ENCODE measurements at regions not wholly inside any gene's neighbourhood (a gene's known extent, or its start where the extent isn't known, plus 50 kb on each side); places are given as distances from the start of the nearest gene placed in this dataset.
"Not testable (repeated sequence)": the region's sequence is repeated elsewhere in the genome, so short reads cannot be mapped to it uniquely, and the experiment has no call there.

DNA sequence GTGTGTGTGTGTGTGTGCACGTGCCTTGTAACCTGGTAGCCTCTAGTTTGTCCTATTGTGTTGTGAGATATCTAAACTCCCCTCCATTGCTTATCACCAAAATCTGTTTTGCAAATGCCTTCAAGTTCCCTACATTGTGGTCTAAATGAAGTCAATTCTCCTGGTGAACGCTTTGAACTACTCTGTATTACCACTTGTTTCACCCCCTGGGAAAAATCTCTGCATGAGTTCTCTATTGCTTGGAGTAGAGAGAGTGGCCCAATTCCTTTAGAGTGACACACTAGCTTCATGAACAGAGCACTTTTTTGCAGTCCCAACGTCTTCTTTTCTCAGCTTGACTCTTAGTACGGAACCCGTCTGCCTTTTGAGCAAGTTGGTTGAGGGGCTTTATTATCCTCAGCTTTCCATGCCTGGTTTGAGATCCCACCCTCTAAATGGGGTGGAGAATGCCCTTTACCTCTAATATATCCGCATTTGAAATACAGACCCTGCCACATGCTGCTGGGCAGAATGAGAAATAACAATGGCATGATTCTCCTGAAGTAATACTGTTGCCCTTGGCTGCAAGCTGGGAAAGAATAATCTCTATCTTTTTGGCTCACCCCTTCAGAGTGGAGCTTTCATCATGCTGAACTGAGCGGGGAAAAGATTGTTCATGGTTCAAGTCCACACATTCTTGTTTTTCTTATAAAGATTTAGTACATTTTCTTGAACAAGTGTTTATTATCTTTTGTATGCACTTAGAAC, 2545.3 kb downstream of the PCDH9 start:
- DNase-seq (ENCODE audit: low spot score), result peak; percentile 29

DNA sequence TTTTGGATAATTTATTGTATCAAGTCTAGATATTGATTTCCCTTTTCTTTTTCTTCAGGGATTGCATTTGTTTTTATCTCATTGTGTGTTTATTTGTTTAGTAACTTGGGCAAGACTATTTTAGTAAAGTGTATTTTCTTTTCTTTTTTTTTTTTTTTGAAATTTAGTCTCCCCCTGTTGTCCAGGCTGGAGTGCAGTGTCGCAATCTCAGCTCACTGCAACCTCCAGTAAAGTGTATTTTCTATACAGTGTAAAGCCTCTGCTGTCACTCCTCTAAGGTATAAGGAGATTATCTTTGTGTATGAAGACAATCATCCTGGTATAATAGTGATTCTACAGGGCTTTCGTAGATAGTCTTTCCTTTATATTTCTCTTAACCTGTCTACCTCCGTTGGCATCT, 2546.0 kb downstream of the PCDH9 start:
- no peak for DNase-seq (ENCODE audit: low spot score)

DNA sequence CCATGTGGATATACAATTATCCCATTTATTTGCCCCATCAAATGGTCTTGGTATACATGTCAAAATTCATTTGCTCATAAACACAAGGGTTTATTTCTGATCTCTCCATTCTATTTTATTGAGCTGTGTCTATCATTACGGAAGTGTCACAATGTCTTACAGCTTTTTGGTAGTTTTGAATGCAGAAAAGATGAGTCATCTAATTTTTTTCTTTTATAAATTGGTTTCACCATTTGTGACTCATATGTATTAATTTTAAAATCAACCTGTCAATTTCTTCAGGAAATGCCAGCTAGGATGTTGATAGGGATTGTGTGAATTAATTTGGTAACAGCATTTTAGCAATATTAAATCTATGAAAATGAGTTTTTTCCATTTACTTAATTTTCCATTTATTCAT, 2549.4 kb downstream of the PCDH9 start:
- no peak for DNase-seq (ENCODE audit: low spot score)

DNA sequence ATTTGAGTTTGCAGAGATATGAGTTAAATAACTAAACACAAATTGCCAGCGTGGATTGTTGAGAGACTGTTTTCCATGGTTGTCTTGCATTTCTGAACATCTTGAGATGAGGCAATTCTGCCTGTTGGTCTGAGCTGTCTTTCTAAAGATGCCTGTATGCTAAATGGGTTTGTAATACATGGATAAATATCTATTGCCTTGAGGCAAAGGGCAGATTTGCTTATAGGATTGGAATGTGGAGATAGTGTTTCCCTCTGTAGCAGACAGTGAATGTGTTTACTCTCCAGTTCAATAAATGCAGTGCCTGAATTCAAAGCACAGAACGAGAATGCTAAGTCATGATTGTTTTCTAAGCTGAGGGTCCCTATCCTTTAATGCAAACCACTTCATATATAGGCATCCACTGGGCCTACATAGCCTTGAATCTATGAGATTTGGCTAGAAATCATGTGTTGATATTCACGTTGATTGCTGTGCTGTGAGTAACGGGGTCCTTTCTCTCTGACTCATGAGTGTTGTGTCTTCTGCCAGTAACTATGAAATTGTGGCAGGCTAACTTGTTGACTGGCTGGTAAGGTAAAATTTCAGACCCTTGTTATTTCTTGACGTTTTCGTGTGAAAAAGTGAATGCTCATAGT, 2554.8 kb downstream of the PCDH9 start:
- peak; percentile 28 for DNase-seq (ENCODE audit: low spot score)

DNA sequence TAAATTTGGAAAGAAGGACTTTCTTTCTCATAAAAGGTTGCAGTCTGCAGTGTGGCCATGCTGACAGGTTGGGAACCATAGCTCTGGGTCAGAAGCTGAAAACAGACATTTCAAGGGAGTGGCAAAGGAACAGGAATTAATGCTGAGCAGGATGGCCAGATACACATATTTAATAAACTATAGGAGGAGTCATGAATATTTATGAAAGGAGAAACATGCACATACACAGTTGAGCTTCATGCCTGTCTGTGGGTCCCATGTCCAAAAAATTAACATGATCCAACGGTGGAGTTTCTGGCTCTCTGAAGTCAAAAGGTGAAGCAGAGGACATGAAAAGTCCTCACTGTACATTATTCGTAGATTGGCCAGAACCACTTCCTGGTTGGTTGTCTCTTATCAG, 2556.0 kb downstream of the PCDH9 start:
- DNase-seq (ENCODE audit: low spot score), result no peak

DNA sequence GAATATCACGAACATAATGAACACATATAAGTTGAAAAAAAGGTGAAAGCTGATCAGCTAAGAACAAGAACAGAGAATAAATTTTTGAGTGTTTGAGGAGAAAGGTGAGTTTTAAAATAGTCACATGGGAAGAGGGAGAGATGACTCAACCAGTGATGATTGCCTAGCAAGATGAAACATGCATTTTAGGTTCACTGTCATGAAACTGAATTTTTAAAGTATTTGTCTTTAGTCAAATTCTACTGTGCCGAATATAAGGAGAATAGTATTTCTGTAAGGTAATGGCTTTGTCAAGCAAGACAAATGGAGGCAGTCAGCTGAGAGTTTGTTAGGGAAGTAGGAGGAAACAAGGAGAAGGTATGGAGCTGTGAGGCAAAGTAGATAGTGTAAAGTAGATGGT, 2557.4 kb downstream of the PCDH9 start:
- DNase-seq (ENCODE audit: low spot score), result no peak

DNA sequence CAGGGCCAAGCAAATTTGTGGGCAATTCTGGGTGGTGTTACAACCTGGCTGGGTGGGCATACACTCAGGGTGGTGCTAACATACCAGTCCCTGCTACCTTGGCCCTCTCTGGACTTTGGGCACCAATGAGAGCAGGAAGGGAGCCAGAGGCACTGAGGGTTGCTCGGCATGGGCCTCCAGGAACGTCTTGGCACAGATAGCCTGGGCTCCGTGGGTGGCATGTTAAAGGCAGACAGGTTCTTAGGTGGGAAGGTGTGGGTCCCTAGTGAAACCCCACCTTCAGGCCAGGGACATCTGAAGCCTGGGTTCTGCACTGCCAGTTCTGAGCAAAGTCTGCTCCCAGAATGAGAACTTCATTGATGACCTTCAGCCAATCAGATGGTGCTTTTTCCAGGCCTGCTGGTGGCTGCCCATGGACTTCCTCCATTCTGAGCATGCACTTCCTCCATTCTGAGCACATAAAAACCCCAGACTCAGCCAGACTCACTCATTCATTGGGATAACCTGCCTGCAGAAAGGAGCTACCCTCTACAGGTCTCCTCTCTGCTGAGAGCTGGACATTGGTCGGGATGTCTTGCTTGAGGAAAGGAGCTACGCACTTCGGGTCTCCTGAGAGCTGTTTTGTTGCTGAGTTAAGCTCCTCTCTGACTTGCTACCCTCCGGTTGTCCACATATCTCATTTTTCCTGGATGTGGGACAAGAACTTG, 2567.1 kb downstream of the PCDH9 start:
- DNase-seq (ENCODE audit: low spot score), result no peak

DNA sequence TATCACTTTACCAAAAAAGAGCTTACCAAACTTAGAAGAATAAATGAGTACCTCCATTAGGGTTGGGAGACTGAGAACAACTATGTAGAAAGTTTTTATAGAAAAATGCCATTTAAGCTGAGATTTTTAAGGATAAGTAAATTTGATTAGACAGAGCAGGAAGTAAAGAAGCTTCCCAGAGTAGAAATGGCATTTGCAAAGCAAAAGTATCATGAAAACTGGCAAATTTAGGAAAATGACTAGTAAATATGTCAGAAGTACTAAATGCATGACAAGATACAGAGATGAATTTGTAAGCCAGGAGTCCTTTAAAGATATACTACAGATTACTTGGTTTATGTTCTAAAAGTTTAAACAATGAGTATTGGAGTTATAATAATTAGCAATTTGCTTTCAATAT, 2581.8 kb downstream of the PCDH9 start:
- DNase-seq (ENCODE audit: low spot score), result no peak

DNA sequence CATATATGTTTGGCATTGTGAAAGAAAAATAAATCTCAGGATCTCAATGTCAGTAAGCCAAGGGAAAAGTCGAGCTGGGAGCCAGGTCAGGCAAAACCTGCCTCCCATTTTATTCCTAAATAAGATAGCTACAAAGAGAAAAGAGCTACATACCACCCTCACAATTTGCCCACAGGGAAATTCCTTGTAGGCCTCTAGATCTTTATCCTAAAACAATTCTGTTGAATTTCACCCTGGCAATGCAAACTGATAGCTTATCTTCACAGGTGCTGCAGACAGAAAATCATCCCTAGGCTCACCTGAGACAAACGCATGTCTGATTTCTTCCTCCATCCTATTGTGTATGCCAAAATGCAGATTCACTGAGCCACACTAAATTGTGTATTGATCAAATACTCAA, 2587.1 kb downstream of the PCDH9 start:
- DNase-seq (ENCODE audit: low spot score), result no peak

DNA sequence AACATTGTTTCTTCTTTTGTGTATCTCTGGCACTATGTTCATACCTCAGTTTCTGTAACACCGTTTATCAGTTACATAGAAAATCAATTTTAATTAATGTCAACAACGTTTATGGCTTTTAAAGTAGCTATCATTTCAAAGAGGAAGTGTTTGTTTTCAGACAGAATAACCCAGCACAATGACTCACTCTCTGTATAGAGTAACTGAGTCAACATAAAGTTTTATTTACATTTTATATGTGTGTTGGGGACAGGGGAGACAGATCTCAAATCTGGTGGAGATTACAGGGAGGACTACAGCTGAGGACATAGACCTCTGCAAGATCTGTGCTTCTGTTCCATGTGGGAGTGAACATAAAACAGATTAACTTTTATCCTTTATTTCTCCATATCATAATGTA, 2590.1 kb downstream of the PCDH9 start:
- no peak for DNase-seq (ENCODE audit: low spot score)

DNA sequence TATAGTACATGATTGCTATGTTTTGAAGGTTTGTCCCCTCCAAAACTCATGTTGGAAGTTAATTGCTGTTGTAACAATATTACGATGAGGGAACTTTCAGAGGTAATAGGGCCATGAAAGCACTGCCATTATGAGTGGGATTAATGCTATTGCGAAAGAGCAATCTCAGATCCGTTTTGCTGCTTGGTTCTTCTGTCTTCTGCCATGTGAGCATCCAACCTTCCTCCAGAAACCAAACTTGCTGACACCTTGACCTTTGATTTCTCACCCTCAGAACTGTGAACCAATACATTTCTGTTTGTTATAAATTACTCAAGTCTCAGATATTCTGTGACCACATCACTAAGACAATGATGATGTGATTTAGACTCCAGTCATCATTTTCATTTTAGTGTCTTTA, 2590.9 kb downstream of the PCDH9 start:
- no peak for DNase-seq (ENCODE audit: low spot score)

DNA sequence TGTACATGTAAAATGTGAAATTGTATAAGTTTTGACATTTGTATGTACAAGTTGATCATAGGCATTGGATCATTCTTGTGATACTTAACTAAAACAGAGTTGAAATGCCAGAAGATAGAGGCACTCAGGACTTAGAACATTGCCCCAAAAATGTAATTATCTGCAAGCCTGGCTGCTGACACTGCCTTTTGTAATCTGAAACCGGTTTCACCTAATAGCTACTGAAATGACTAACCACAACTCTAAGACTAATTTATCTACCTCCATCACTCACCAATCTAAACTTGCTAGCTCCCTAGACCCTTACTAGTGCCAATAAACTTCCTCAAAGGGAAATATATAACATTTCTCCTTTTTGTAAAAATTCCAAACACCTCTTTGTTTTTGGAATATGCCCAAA, 2596.2 kb downstream of the PCDH9 start:
- DNase-seq (ENCODE audit: low spot score), result no peak

DNA sequence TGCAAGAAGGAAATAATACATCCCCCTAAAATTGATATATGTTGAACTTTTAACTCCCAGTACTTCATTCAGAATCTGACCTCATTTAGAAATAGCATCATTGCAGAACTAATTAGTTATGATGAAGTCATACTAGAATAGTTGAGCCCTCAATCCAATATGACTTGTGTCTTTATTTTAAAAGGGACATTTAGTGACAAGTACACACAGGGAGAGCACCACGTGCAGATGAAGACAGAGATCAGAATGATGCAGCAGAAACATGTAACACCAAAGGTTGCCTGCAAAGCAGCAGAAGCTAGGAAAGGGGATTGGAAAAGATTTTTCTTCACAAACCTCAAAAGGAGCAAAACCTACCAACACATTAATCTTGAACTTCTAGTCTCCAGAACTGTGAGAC, 2602.5 kb downstream of the PCDH9 start:
- no peak for DNase-seq (ENCODE audit: low spot score)

DNA sequence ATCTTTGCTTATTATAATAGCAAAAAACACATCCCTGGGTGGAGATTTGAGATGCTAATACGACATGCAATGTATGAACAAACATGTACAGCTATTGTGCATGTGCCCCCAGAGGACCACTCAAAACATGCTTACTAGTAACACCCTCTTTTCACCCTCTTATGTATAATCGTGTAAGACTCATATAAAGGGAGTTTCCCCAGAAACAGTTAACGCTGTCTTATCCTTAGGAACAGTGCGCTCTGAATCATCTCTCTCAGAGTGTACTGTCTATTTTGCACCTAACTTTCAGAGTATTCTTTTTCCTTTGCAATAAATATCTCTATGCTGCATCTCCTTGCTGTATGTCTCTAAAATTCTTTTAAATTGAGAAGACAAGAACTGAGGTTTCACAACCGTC, 2604.0 kb downstream of the PCDH9 start:
- DNase-seq (ENCODE audit: low spot score), result no peak

DNA sequence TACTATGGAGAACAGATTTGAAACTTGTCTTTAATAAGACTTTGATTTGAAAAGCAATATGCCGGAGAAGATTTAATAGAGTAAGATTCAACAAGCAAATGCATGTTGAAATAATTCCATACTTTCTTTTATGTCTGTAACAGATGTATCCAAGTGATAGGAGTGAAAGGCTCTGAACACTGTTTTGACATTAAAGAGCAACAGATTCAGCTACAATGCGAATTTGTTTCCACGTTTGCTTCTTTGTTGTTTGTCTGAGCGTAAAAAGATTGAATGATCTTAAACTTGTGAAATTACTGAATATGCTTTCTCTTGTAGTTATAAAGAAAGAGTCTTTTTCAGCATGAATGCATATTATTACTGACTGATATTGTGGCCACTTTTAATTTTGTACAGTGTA, 2612.9 kb downstream of the PCDH9 start:
- DNase-seq (ENCODE audit: low spot score), result no peak

DNA sequence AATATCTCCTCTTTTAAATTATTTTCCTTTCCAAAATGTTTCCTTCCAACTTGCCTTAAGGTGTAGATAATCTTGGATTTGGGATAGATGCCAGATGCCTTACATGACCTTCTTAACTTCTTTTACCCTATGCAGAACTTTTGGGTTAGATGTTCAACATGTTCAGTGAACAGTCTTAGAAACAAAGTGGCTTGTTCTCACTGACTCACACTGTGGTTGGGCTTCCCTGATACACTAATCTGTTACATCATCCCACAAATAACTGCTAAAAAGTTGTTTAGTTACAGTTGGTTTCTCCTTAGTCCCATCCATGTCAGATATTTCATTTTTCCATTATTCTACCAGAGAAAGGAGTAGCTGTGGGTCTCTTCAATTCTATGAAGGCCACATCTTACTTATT, 2638.2 kb downstream of the PCDH9 start:
- DNase-seq (ENCODE audit: low spot score), result peak; percentile 27

DNA sequence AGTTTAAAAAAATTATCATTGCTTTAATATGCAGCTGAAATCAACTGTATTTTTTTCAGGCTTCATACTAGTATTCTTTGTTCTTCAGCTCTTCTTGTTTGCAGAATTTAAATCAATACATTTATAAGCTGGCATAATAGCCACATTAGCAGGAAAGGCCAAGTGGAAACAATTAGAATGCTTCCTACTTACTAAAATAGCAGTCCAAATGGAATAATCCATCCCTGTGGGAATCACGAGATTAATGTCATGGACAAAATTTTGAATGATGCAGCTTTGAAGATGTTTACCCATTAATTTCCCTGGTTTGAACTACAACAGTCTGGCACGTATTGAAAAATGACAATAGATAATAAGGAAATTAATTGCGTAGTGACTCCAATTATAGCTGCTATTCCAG, 2650.8 kb downstream of the PCDH9 start:
- no peak for DNase-seq (ENCODE audit: low spot score)

DNA sequence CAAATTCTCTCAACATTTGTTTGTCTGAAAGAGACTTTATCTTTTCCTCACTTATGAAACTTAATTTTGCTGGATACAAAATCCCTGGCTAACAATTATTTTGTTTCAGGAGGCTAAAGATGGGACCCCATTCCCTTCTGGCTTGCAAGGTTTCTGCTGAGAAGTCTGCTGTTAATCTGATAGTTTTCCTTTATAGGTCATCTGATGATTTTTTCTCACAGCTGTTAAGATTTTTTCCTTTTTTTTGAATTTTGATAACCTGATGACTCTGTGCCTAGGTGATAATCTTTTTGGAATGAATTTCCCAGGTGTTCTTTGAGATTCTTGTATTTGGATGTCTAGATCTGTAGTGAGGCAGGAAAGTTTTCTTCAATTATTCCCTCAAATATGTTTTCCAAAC, 2661.4 kb downstream of the PCDH9 start:
- no peak for DNase-seq (ENCODE audit: low spot score)

DNA sequence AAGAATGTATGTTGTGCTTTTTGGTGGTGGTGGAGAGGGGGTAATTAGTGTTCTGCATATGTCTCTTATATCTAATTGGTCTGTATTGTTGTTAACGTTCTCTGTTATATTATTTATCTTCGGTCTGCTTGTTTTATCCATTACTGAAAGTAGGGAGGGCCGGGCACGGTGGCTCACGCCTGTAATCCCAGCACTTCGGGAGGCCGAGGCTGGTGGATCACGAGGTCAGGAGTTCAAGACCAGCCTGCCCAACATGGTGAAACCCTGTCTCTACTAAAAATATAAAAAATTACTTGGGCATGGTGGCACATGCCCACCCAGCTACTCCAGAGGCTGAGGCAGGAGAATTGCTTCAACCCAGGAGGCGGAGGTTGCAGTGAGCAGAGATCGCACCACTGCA, 2672.1 kb downstream of the PCDH9 start:
- not testable (repeated sequence) for DNase-seq (ENCODE audit: low spot score)

DNA sequence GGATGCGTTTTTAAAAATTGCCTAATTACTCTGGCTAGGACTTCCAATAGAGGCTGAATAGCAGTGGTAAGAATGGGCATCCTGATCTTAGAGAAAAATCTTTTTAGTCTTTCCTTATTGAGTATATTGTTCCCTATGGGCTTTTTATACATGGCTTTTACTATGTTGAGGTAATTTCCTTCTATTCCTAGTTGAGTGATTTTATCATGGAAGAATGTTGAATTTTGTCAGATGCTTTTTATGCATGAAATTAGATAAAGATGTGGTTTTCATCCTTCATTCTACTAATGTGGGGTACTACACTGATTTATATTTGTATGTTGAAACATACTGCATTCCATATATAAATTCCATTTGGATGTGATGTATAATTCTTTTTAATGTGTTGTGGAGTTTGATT, 2673.8 kb downstream of the PCDH9 start:
- DNase-seq (ENCODE audit: low spot score), result no peak

DNA sequence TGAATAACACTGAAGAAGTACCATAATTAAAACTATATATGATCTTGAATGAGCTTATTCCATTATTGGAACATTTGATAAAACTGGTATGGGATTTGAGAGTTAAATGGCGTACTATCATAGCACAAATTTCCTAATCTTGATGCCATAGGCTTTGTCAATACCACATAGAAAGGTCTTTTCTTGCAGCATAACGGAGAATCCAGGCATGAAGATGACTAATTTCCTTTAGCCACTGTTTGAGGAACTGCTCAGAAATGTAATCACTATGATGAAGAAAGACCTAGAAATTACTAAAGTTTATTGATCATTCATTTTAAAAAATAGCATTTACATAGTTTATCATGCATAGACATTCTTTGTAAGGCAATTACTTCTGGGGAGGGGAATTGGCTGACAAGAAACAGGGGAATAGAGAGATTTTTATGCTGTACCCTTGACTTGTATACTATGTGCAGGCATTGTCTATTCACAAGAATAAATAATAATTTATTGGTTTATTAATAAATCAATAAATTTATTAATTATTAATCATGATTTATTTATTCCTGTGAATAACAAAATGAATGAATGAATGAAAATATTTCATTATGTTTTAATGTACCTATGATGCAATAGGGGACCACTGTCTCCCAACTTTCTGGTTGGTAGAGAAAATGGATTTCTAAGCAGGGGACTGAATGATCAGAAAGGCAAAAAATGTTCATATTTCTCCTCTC, 2676.6 kb downstream of the PCDH9 start:
- peak; percentile 10 for DNase-seq (ENCODE audit: low spot score)

DNA sequence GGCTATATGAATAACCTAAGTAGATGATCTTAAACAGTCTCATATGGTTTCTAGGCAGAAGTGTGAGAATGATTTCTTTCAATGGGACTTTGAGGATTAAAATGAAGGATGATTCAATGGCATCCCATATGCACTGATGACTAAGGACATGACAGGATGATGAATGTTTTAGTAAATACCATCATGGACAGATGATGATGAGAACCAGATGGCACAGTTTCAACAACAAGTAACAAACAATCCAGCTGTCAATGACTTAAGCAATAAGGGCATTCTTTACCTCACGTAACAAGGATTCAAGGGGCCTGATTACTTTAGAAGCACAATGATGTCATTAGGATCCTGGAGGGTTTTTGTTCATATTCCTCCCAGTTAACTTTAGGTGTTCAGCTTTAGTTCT, 2678.4 kb downstream of the PCDH9 start:
- DNase-seq (ENCODE audit: low spot score), result no peak

DNA sequence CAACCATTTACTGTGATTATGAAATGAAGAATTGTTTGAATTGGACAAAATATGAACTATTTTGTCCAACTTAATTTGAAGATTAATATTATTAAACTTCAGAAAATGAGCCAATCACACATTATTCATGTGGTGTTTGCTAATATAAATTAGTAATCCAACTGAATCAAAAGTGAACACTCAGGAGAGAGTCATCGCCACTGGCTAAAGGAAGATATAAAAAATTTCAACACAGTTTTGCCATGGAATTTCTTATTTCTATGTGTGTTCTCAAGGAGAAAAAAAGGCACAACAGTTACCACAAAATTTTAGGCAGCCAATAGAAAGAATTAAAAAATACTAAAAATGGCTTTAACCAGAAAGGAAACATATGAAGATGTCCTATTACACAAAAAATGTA, 2683.8 kb downstream of the PCDH9 start:
- DNase-seq (ENCODE audit: low spot score), result no peak
